ENCODE measurements at regions not wholly inside any gene's neighbourhood (a gene's known extent, or its start where the extent isn't known, plus 50 kb on each side); places are given as distances from the start of the nearest gene placed in this dataset.

- Histone ChIP-seq H3K4me1 (ENCODE audit: insufficient read depth, insufficient read length) (no peaks in the 10 kb centered on the region), H3K4me3 (ENCODE audit: insufficient read length, low read depth) (no peak overlapping the region), H3K9me3 (ENCODE audit: insufficient read depth, low read length) (no peaks in the 10 kb centered on the region), H3K9ac (ENCODE audit: insufficient read length, low read depth) (no peak overlapping the region), H3K27me3 (ENCODE audit: insufficient read depth, insufficient read length) (no peaks in the 10 kb centered on the region), H3K36me3 (ENCODE audit: insufficient read depth, insufficient read length, low read length) (no peaks in the 10 kb centered on the region)
- no peak for DNase-seq (ENCODE audit: low read depth, low spot score)
- TF ChIP-seq SUZ12 (IDR thresholded peaks at IDR 0.05; ENCODE audit: extremely low read depth, insufficient read depth, insufficient read length) (no peak), YY1 (IDR thresholded peaks at IDR 0.05; ENCODE audit: insufficient read depth, insufficient read length) (no peak), ZNF274 (IDR thresholded peaks at IDR 0.05; ENCODE audit: low read depth, low read length) (no peak)
These were observed 251.7 kb upstream of the TYRP1 start for GRCh38 chr9:12441506-12441905.

DNA sequence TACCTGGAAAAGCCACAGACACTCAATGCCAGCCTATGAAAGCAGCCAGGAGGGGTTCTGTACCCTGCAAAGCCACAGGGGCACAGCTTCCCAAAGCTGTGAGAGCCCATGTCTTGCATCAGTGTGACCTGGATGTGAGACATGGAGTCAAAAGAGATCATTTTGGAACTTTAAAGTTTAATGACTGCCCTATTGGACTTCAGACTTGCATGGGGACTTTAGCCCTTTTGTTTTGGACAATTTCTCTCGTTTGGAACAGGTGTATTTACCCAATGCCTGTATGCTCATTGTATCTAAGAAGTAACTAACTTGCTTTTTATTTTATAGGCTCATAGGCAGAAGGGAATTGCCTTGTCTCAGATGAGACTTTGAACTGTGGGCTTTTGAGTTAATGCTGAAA is 244.9 kb upstream of the TYRP1 start:
- Histone ChIP-seq H3K4me1 (ENCODE audit: insufficient read depth, insufficient read length) (no peaks in the 10 kb centered on the region), H3K9ac (ENCODE audit: insufficient read length, low read depth) (no peak overlapping the region), H3K36me3 (ENCODE audit: insufficient read depth, insufficient read length, low read length) (no peaks in the 10 kb centered on the region), H3K4me3 (ENCODE audit: insufficient read length, low read depth) (no peak overlapping the region), H3K9me3 (ENCODE audit: insufficient read depth, low read length) (no peaks in the 10 kb centered on the region), H3K27me3 (ENCODE audit: insufficient read depth, insufficient read length) (no peaks in the 10 kb centered on the region)
- TF ChIP-seq YY1 (IDR thresholded peaks at IDR 0.05; ENCODE audit: insufficient read depth, insufficient read length) (no peak), SUZ12 (IDR thresholded peaks at IDR 0.05; ENCODE audit: extremely low read depth, insufficient read depth, insufficient read length) (no peak), ZNF274 (IDR thresholded peaks at IDR 0.05; ENCODE audit: low read depth, low read length) (no peak)
- DNase-seq (ENCODE audit: low read depth, low spot score) = no peak

DNA sequence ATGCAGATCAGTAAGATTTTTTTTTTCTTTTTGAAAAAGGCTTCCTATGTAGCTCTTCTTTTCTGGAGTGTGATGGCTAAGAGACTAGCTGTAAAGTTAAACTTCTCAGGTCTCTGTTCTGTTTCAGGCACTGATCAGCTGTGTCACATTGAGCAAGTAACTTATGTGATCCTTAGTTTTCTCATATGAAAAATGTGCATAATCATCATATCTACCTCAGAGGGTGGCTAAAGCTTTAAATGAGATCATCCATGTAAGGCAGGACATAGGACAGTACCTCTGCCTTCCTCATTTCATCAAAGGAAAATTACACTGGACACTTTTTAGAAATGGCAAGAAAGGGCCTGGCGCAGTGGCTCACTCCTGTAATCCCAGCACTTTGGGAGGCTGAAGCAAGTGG is 235.9 kb upstream of the TYRP1 start:
- DNase-seq (ENCODE audit: low read depth, low spot score) = no peak
- Histone ChIP-seq H3K36me3 (ENCODE audit: insufficient read depth, insufficient read length, low read length) (no peaks in the 10 kb centered on the region), H3K27me3 (ENCODE audit: insufficient read depth, insufficient read length) (no peaks in the 10 kb centered on the region), H3K9me3 (ENCODE audit: insufficient read depth, low read length) (no peaks in the 10 kb centered on the region), H3K4me1 (ENCODE audit: insufficient read depth, insufficient read length) (no peaks in the 10 kb centered on the region), H3K4me3 (ENCODE audit: insufficient read length, low read depth) (no peak overlapping the region), H3K9ac (ENCODE audit: insufficient read length, low read depth) (no peak overlapping the region)
- no peak for TF ChIP-seq YY1 (IDR thresholded peaks at IDR 0.05; ENCODE audit: insufficient read depth, insufficient read length)
- TF ChIP-seq SUZ12 (IDR thresholded peaks at IDR 0.05; ENCODE audit: extremely low read depth, insufficient read depth, insufficient read length) = no peak
- TF ChIP-seq ZNF274 (IDR thresholded peaks at IDR 0.05; ENCODE audit: low read depth, low read length) = no peak

GRCh38 chr9:12461763-12462460 is 231.3 kb upstream of the TYRP1 start:
- no peaks in the 10 kb centered on the region for H3K27me3 ChIP-seq (ENCODE audit: insufficient read depth, insufficient read length)
- no peaks in the 10 kb centered on the region for H3K9me3 ChIP-seq (ENCODE audit: insufficient read depth, low read length)
- DNase-seq (ENCODE audit: low read depth, low spot score) = no peak
- no peak overlapping the region for H3K9ac ChIP-seq (ENCODE audit: insufficient read length, low read depth)
- no peak overlapping the region for H3K4me3 ChIP-seq (ENCODE audit: insufficient read length, low read depth)
- no peaks in the 10 kb centered on the region for H3K4me1 ChIP-seq (ENCODE audit: insufficient read depth, insufficient read length)
- H3K36me3 ChIP-seq (ENCODE audit: insufficient read depth, insufficient read length, low read length) = no peaks in the 10 kb centered on the region
- TF ChIP-seq SUZ12 (IDR thresholded peaks at IDR 0.05; ENCODE audit: extremely low read depth, insufficient read depth, insufficient read length) = no peak
- no peak for TF ChIP-seq YY1 (IDR thresholded peaks at IDR 0.05; ENCODE audit: insufficient read depth, insufficient read length)
- no peak for TF ChIP-seq ZNF274 (IDR thresholded peaks at IDR 0.05; ENCODE audit: low read depth, low read length)

DNA sequence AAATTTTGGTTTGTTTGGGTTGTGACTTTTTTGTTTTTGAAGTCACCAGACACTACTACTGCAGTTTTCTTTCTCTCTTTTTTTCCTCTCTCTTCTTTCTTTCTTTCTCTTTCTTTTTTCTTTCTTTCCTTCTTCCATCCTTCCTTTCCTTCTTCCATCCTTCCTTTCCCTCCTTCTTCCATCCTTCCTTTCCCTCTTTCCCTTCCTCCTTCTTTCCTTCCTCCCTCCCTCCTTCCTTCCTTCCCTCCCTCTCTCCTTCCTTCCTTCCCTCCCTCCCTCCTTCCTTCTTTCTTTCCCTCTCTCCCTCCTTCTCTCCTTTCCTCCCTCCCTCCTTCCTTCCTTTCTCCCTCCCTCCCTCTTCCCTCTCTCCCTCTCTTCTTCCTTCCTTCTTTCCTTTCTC is 230.3 kb upstream of the TYRP1 start:
- no peak for DNase-seq (ENCODE audit: low read depth, low spot score)
- TF ChIP-seq YY1 (IDR thresholded peaks at IDR 0.05; ENCODE audit: insufficient read depth, insufficient read length) (no peak), ZNF274 (IDR thresholded peaks at IDR 0.05; ENCODE audit: low read depth, low read length) (no peak), SUZ12 (IDR thresholded peaks at IDR 0.05; ENCODE audit: extremely low read depth, insufficient read depth, insufficient read length) (no peak)
- Histone ChIP-seq H3K4me3 (ENCODE audit: insufficient read length, low read depth) (no peak overlapping the region), H3K9ac (ENCODE audit: insufficient read length, low read depth) (no peak overlapping the region), H3K9me3 (ENCODE audit: insufficient read depth, low read length) (no peaks in the 10 kb centered on the region), H3K4me1 (ENCODE audit: insufficient read depth, insufficient read length) (no peaks in the 10 kb centered on the region), H3K36me3 (ENCODE audit: insufficient read depth, insufficient read length, low read length) (no peaks in the 10 kb centered on the region), H3K27me3 (ENCODE audit: insufficient read depth, insufficient read length) (no peaks in the 10 kb centered on the region)

DNA sequence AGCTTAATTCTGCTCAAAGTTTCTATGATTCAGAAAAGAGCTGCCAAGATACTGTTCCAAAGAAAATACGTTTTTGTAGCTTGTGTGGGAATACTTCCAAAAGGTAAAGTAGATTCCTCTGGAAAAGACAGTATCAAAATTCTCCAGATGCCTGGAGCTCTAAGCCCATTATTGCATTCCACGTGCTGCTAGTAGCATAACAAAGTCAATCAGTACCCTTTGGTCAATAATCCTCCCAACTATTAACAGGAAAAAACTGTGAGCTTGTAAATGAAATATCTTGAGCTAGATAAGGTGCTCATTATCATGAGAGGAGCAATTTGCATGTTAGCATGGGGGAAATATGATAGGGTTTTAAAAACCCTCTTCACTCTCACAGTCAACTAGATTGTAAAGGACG is 229.5 kb upstream of the TYRP1 start:
- TF ChIP-seq ZNF274 (IDR thresholded peaks at IDR 0.05; ENCODE audit: low read depth, low read length) = no peak
- no peak for TF ChIP-seq YY1 (IDR thresholded peaks at IDR 0.05; ENCODE audit: insufficient read depth, insufficient read length)
- no peak for TF ChIP-seq SUZ12 (IDR thresholded peaks at IDR 0.05; ENCODE audit: extremely low read depth, insufficient read depth, insufficient read length)
- Histone ChIP-seq H3K4me3 (ENCODE audit: insufficient read length, low read depth) (no peak overlapping the region), H3K27me3 (ENCODE audit: insufficient read depth, insufficient read length) (no peaks in the 10 kb centered on the region), H3K9ac (ENCODE audit: insufficient read length, low read depth) (no peak overlapping the region), H3K36me3 (ENCODE audit: insufficient read depth, insufficient read length, low read length) (no peaks in the 10 kb centered on the region), H3K9me3 (ENCODE audit: insufficient read depth, low read length) (no peaks in the 10 kb centered on the region), H3K4me1 (ENCODE audit: insufficient read depth, insufficient read length) (no peaks in the 10 kb centered on the region)
- no peak for DNase-seq (ENCODE audit: low read depth, low spot score)

DNA sequence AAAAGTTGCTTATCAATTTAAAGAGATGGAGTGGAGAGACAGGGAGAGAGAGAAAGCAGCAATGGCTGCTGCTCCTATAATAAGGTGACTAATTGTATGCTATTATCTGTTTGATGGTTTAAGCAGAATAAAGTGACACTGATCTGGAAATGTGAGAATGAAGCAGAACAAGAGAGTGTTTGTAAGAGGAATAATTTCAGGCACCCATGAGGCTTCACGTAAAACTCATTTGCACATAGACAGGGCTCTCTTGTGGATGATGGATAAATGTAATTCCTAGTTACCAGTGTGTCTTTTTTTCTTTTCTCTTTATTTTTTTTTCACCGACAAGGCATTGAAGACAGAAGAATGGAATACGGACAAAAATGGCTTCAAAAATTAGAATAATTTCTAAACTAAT is 228.8 kb upstream of the TYRP1 start:
- Histone ChIP-seq H3K9me3 (ENCODE audit: insufficient read depth, low read length) (no peaks in the 10 kb centered on the region), H3K9ac (ENCODE audit: insufficient read length, low read depth) (no peak overlapping the region), H3K4me1 (ENCODE audit: insufficient read depth, insufficient read length) (no peaks in the 10 kb centered on the region), H3K36me3 (ENCODE audit: insufficient read depth, insufficient read length, low read length) (no peaks in the 10 kb centered on the region), H3K4me3 (ENCODE audit: insufficient read length, low read depth) (no peak overlapping the region), H3K27me3 (ENCODE audit: insufficient read depth, insufficient read length) (no peaks in the 10 kb centered on the region)
- TF ChIP-seq SUZ12 (IDR thresholded peaks at IDR 0.05; ENCODE audit: extremely low read depth, insufficient read depth, insufficient read length) (no peak), YY1 (IDR thresholded peaks at IDR 0.05; ENCODE audit: insufficient read depth, insufficient read length) (no peak), ZNF274 (IDR thresholded peaks at IDR 0.05; ENCODE audit: low read depth, low read length) (no peak)
- no peak for DNase-seq (ENCODE audit: low read depth, low spot score)
